ENCODE measurements at regions not wholly inside any gene's neighbourhood (a gene's known extent, or its start where the extent isn't known, plus 50 kb on each side); places are given as distances from the start of the nearest gene placed in this dataset.
"Not testable (repeated sequence)": the region's sequence is repeated elsewhere in the genome, so short reads cannot be mapped to it uniquely, and the experiment has no call there.

GRCh38 chr11:91046261-91046660, 823.4 kb upstream of the CHORDC1 start:
- no peaks in the 10 kb centered on the region for H3K4me1 ChIP-seq
- no peaks in the 10 kb centered on the region for H3K36me3 ChIP-seq
- DNase-seq (ENCODE audit: low spot score): no peak
- no peak for TF ChIP-seq CTCF (IDR thresholded peaks at IDR 0.05)
- H3K27me3 ChIP-seq: no peaks in the 10 kb centered on the region
- H3K27ac ChIP-seq: no peak overlapping the region
- H3K9me3 ChIP-seq: no peaks in the 10 kb centered on the region
- H3K4me3 ChIP-seq: no peak overlapping the region

DNA sequence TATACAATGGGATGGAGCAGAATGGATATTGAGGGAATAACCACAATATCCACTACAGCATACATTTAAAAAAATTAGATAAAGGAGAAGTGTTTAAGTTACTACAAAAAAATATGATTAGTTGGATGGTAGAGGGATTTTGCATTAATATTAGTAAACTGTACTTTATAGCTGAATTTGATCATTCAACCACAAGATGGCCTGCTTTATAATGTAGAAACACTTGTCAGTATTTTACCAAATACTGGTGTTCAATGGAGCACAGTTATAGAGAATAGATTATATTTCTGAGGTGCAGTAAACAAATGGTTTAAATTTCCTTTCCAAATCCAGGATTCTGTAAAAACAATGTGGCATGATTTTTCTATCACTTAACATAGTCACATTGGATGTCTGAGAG, 818.8 kb upstream of the CHORDC1 start:
- Histone ChIP-seq H3K36me3 (no peaks in the 10 kb centered on the region), H3K4me1 (no peaks in the 10 kb centered on the region), H3K9me3 (no peaks in the 10 kb centered on the region), H3K4me3 (no peak overlapping the region), H3K27me3 (no peaks in the 10 kb centered on the region), H3K27ac (no peak overlapping the region)
- DNase-seq (ENCODE audit: low spot score): no peak
- peak in 1 of 2 donors; percentile 31 for TF ChIP-seq CTCF (IDR thresholded peaks at IDR 0.05)

- Histone ChIP-seq H3K27ac (no peak overlapping the region), H3K27me3 (no peaks in the 10 kb centered on the region), H3K36me3 (no peaks in the 10 kb centered on the region), H3K9me3 (no peaks in the 10 kb centered on the region), H3K4me1 (no peaks in the 10 kb centered on the region), H3K4me3 (no peak overlapping the region)
- no peak for TF ChIP-seq CTCF (IDR thresholded peaks at IDR 0.05)
- DNase-seq (ENCODE audit: low spot score): no peak
These were observed 800.9 kb upstream of the CHORDC1 start for GRCh38 chr11:91023731-91024130.

- no peak for DNase-seq (ENCODE audit: low spot score)
- no peaks in the 10 kb centered on the region for H3K9me3 ChIP-seq
- TF ChIP-seq CTCF (IDR thresholded peaks at IDR 0.05): no peak
These were observed 788.7 kb upstream of the CHORDC1 start for GRCh38 chr11:91011503-91011902.

GRCh38 chr11:91005458-91005857, 782.6 kb upstream of the CHORDC1 start:
- Histone ChIP-seq H3K4me3 (no peak overlapping the region), H3K4me1 (no peaks in the 10 kb centered on the region), H3K9me3 (no peaks in the 10 kb centered on the region), H3K27ac (no peak overlapping the region), H3K27me3 (no peaks in the 10 kb centered on the region), H3K36me3 (no peaks in the 10 kb centered on the region)
- DNase-seq (ENCODE audit: low spot score): no peak
- TF ChIP-seq CTCF (IDR thresholded peaks at IDR 0.05): no peak

More at GRCh38 chr11:91011503-91011902, 788.7 kb upstream of the CHORDC1 start:
- no peak overlapping the region for H3K27ac ChIP-seq
- H3K4me1 ChIP-seq: no peaks in the 10 kb centered on the region
- H3K27me3 ChIP-seq: no peaks in the 10 kb centered on the region
- no peak overlapping the region for H3K4me3 ChIP-seq
- H3K36me3 ChIP-seq: no peaks in the 10 kb centered on the region

- Histone ChIP-seq H3K27ac (no peak overlapping the region), H3K36me3 (no peaks in the 10 kb centered on the region), H3K4me1 (no peaks in the 10 kb centered on the region), H3K9me3 (no peaks in the 10 kb centered on the region), H3K27me3 (no peaks in the 10 kb centered on the region), H3K4me3 (no peak overlapping the region)
- TF ChIP-seq CTCF (IDR thresholded peaks at IDR 0.05): no peak
- no peak for DNase-seq (ENCODE audit: low spot score)
These were observed 774.4 kb upstream of the CHORDC1 start for GRCh38 chr11:90997241-90997640.

- not testable (repeated sequence) for H3K36me3 ChIP-seq; H3K4me3 ChIP-seq; H3K27me3 ChIP-seq; H3K27ac ChIP-seq; H3K4me1 ChIP-seq; H3K9me3 ChIP-seq; DNase-seq (ENCODE audit: low spot score)
These were observed 749.3 kb upstream of the CHORDC1 start for GRCh38 chr11:90972159-90972558.

Data from right atrium auricular region (tissue), 2 donors.